Fibroblast of lung (primary cell): ENCODE measurements at regions not wholly inside any gene's neighbourhood (a gene's known extent, or its start where the extent isn't known, plus 50 kb on each side); places are given as distances from the start of the nearest gene placed in this dataset.

Source experiments
- DNase-seq, 2 donors: peaks; one replicate each; pipeline versions ENCODE4 v3.0.0 to v3.0.0-alpha.2; 2010; ENCODE audit warnings: low read depth in 2 of 2
- H2AFZ ChIP-seq: 2 replicates; pipeline ENCODE4 v1.5.1; 2012; ENCODE audit warnings: low read length, control low read depth, inconsistent platforms
- H3K27ac ChIP-seq: 2 replicates; pipeline ENCODE4 v1.5.1; 2011; ENCODE audit warnings: low read length, control low read depth; ENCODE audit not compliant: insufficient read depth
- H3K27me3 ChIP-seq: 2 replicates; pipeline ENCODE4 v1.5.1; 2011; ENCODE audit warnings: mild to moderate bottlenecking, low read length; ENCODE audit not compliant: control insufficient read depth, insufficient read depth
- H3K36me3 ChIP-seq: 2 replicates; pipeline ENCODE4 v1.5.1; 2011; ENCODE audit warnings: low read length; ENCODE audit not compliant: control insufficient read depth, insufficient read depth
- H3K4me1 ChIP-seq: 2 replicates; pipeline ENCODE4 v1.5.1; 2011; ENCODE audit warnings: low read length; ENCODE audit not compliant: control insufficient read depth, insufficient read depth; ENCODE audit errors: extremely low read depth
- H3K4me2 ChIP-seq: 2 replicates; pipeline ENCODE4 v1.5.1; 2011; ENCODE audit warnings: low read length, control low read depth; ENCODE audit not compliant: insufficient read depth; ENCODE audit errors: extremely low read depth
- H3K4me3 ChIP-seq, 4 experiments: fragments of 200-600 bp in 1 of 4; sonication (generic) in 1 of 4; replicated peaks in 1 of 4; 2 replicates each; pipeline ENCODE4 v1.5.1; 2011 to 2016; ENCODE audit warnings: low read length in 4 of 4, low read depth in 3 of 4, mild to moderate bottlenecking in 3 of 4, control low read depth in 2 of 4, inconsistent platforms in 1 of 4, mixed read lengths in 1 of 4; ENCODE audit not compliant: insufficient read depth in 1 of 4; ENCODE audit errors: control extremely low read depth in 1 of 4
- H3K79me2 ChIP-seq: 2 replicates; pipeline ENCODE4 v1.5.1; 2012; ENCODE audit warnings: mild to moderate bottlenecking, low read length, inconsistent platforms; ENCODE audit not compliant: control insufficient read depth, insufficient read depth
- H3K9ac ChIP-seq: 2 replicates; pipeline ENCODE4 v1.5.1; 2011; ENCODE audit warnings: mild to moderate bottlenecking, low read length, control low read depth; ENCODE audit not compliant: insufficient read depth
- H3K9me3 ChIP-seq: 2 replicates; pipeline ENCODE4 v1.5.1; 2012; ENCODE audit warnings: low read depth, low read length; ENCODE audit not compliant: control insufficient read depth, insufficient read depth
- H4K20me1 ChIP-seq: 2 replicates; pipeline ENCODE4 v1.5.1; 2011; ENCODE audit warnings: low read length; ENCODE audit not compliant: control insufficient read depth, insufficient read depth; ENCODE audit errors: extremely low read depth
- CTCF ChIP-seq, 2 donors: IDR thresholded peaks in 1 of 2; conservative IDR thresholded peaks in 1 of 2; 1 replicate in 1 of 2; 2 replicates in 1 of 2; pipeline ENCODE4 v1.5.1; 2011 to 2012; ENCODE audit warnings: low read length in 2 of 2, control low read depth in 1 of 2, inconsistent platforms in 1 of 2, low read depth in 1 of 2, mild to moderate bottlenecking in 1 of 2
- EZH2 ChIP-seq: IDR thresholded peaks from 2 replicates; pipeline ENCODE4 v1.5.1; 2012; ENCODE audit warnings: low read length, control low read depth, mild to moderate bottlenecking; ENCODE audit errors: missing control alignments

GRCh38 chr12:33304176-33304575 lies 135.4 kb downstream of the SYT10 start:
- Histone ChIP-seq H3K79me2 (no peaks in the 10 kb centered on the region), H3K27me3 (no peaks in the 10 kb centered on the region), H3K4me1 (no peaks in the 10 kb centered on the region), H3K4me2 (no peak overlapping the region), H2AFZ (no peak overlapping the region), H3K4me3 (no peak overlapping the region), H3K9ac (no peak overlapping the region), H4K20me1 (no peaks in the 10 kb centered on the region), H3K36me3 (no peaks in the 10 kb centered on the region), H3K9me3 (no peaks in the 10 kb centered on the region), H3K27ac (no peak overlapping the region)
- no peak for DNase-seq
- TF ChIP-seq CTCF (conservative IDR thresholded peaks at IDR 0.05 in 1 of 2, IDR thresholded peaks at IDR 0.05 in 1 of 2; ENCODE audit: low read depth in 1 of 2, low read length in 2 of 2), result no peak

- H2AFZ ChIP-seq, result no peak overlapping the region
- no peak overlapping the region for H3K4me2 ChIP-seq
- H3K79me2 ChIP-seq, result no peaks in the 10 kb centered on the region
- TF ChIP-seq CTCF (conservative IDR thresholded peaks at IDR 0.05 in 1 of 2, IDR thresholded peaks at IDR 0.05 in 1 of 2; ENCODE audit: low read depth in 1 of 2, low read length in 2 of 2) (no peak), EZH2 (no peak)
- H4K20me1 ChIP-seq, result no peaks in the 10 kb centered on the region
- no peaks in the 10 kb centered on the region for H3K4me1 ChIP-seq
- DNase-seq, result no peak
- H3K36me3 ChIP-seq, result no peaks in the 10 kb centered on the region
- no peak overlapping the region for H3K27ac ChIP-seq
- no peaks in the 10 kb centered on the region for H3K9me3 ChIP-seq
- no peak overlapping the region for H3K9ac ChIP-seq
- H3K4me3 ChIP-seq, result no peak overlapping the region
- H3K27me3 ChIP-seq, result no peaks in the 10 kb centered on the region
Observed at GRCh38 chr12:33296529-33296928, 143.1 kb downstream of the SYT10 start.

- DNase-seq, result no peak
- TF ChIP-seq EZH2 (no peak), CTCF (conservative IDR thresholded peaks at IDR 0.05 in 1 of 2, IDR thresholded peaks at IDR 0.05 in 1 of 2; ENCODE audit: low read depth in 1 of 2, low read length in 2 of 2) (no peak)
- H2AFZ ChIP-seq, result no peak overlapping the region
- no peaks in the 10 kb centered on the region for H3K36me3 ChIP-seq
- H3K4me3 ChIP-seq, result no peak overlapping the region
- H4K20me1 ChIP-seq, result no peaks in the 10 kb centered on the region
- no peak overlapping the region for H3K4me2 ChIP-seq
- no peaks in the 10 kb centered on the region for H3K79me2 ChIP-seq
- no peaks in the 10 kb centered on the region for H3K4me1 ChIP-seq
- H3K27me3 ChIP-seq, result no peaks in the 10 kb centered on the region
- H3K27ac ChIP-seq, result no peak overlapping the region
- no peaks in the 10 kb centered on the region for H3K9me3 ChIP-seq
- H3K9ac ChIP-seq, result no peak overlapping the region
Observed at GRCh38 chr12:33290703-33291102, 148.9 kb downstream of the SYT10 start.
